ENCODE measurements at regions not wholly inside any gene's neighbourhood (a gene's known extent, or its start where the extent isn't known, plus 50 kb on each side); places are given as distances from the start of the nearest gene placed in this dataset.
A peak's percentile ranks its signal among the peaks of the same experiment; 100 is the strongest.

DNA sequence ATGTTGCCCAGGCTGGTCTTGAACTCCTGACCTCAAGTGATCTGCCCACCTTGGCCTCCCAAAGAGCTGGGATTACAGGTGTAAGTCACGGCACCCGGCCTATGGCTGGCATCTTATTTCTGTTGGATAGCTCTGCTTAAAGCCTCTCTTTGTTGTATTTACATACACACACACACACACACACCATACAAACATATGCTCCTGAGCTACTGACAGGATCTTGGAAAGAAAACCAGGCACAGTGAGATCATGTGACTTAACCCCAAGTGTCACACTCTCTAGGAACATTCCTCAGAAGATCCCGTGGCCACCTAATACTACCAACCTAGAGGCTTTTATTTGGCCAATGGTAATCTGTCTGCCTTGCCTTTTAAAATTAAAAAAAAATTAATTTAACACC, 85.1 kb upstream of the HAAO start:
- Histone ChIP-seq H3K27me3 (no peaks in the 10 kb centered on the region), H3K4me3 (no peak overlapping the region), H3K36me3 (no peaks in the 10 kb centered on the region), H3K4me1 (peaks cover 0 to 78% (median 28%) of the 10 kb centered on the region in 4 donors), H3K9me3 (no peaks in the 10 kb centered on the region), H3K27ac (no peak overlapping the region)
- WGBS, 2 donors, result 69 to 87% methylated on average over 3 of the region's 3 CpGs
- TF ChIP-seq, protein P1, sequence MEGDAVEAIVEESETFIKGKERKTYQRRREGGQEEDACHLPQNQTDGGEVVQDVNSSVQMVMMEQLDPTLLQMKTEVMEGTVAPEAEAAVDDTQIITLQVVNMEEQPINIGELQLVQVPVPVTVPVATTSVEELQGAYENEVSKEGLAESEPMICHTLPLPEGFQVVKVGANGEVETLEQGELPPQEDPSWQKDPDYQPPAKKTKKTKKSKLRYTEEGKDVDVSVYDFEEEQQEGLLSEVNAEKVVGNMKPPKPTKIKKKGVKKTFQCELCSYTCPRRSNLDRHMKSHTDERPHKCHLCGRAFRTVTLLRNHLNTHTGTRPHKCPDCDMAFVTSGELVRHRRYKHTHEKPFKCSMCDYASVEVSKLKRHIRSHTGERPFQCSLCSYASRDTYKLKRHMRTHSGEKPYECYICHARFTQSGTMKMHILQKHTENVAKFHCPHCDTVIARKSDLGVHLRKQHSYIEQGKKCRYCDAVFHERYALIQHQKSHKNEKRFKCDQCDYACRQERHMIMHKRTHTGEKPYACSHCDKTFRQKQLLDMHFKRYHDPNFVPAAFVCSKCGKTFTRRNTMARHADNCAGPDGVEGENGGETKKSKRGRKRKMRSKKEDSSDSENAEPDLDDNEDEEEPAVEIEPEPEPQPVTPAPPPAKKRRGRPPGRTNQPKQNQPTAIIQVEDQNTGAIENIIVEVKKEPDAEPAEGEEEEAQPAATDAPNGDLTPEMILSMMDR (IDR thresholded peaks at IDR 0.05), result no peak
- TF ChIP-seq POLR2A (IDR thresholded peaks at IDR 0.05) (no peak), EP300 (IDR thresholded peaks at IDR 0.05) (no peak)
- no peak for DNase-seq (ENCODE audit: low spot score in 2 of 2)

DNA sequence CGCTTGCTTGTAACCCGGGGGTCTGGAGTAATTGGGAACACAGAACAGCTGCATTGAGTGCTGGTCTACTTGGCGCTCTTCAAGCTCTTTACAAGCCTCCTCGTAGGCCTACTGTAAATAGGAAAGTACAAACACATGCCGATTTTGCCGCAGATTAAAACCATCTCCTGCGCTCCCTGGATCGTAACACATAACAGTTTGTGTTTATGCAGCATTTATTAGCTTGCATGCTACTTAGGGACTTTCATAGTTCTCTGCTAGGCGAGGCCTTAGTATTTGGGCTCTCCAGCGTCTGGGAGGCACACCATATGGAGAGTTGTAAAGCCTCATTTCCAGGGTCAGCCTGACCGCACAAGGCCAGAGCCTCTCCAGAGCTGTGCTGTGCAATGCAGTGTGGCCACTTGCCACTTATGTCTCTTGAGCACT, 84.0 kb upstream of the HAAO start:
- TF ChIP-seq, protein P1 (IDR thresholded peaks at IDR 0.05), result no peak
- TF ChIP-seq POLR2A (IDR thresholded peaks at IDR 0.05) (no peak), EP300 (IDR thresholded peaks at IDR 0.05) (no peak)
- H3K4me1 ChIP-seq, result peaks cover 0 to 82% (median 29%) of the 10 kb centered on the region in 4 donors
- DNase-seq (ENCODE audit: low spot score in 2 of 2), result no peak

DNA sequence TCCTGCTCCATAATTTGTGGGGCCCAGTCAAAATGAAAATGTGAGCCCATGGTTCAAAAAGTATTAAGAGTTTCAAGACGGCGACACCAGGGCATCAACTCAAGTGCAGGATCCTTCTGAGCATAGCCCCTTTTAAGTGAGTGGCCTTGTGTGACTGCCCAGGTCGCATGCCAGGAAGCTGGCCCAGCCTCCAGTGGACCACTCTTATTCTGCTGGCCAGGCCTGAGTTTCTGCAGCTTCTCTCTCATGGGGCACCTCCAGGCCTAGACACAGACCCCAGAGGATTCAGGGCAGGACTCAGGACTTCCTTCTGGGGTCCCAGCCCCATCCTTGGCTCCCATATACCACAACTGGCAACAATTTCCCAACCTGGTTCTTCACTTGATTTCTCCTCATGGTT, 83.5 kb upstream of the HAAO start:
- 79 to 90% methylated on average over 2 to 3 of the region's 3 CpGs for WGBS, 2 donors
- peaks cover 0 to 77% (median 29%) of the 10 kb centered on the region in 4 donors for H3K4me1 ChIP-seq
- no peaks in the 10 kb centered on the region for H3K9me3 ChIP-seq
- H3K4me3 ChIP-seq, result no peak overlapping the region
- H3K36me3 ChIP-seq, result no peaks in the 10 kb centered on the region
- H3K27ac ChIP-seq, result peak overlapping the region in 3 of 4 donors; percentile 66 to 82 (median 78)
- DNase-seq (ENCODE audit: low spot score in 2 of 2), result no peak
- TF ChIP-seq, protein P1 (IDR thresholded peaks at IDR 0.05), result no peak
- TF ChIP-seq POLR2A (IDR thresholded peaks at IDR 0.05), result no peak
- no peak for TF ChIP-seq EP300 (IDR thresholded peaks at IDR 0.05)
- no peaks in the 10 kb centered on the region for H3K27me3 ChIP-seq

More for the DNA sequence above, 84.0 kb upstream of the HAAO start:
- Histone ChIP-seq H3K27me3 (no peaks in the 10 kb centered on the region), H3K9me3 (no peaks in the 10 kb centered on the region), H3K27ac (peak overlapping the region in 2 of 4 donors; percentile 49 to 78), H3K4me3 (no peak overlapping the region), H3K36me3 (no peaks in the 10 kb centered on the region)
- 70 to 71% methylated on average over 11 of the region's 11 CpGs for WGBS, 2 donors

DNA sequence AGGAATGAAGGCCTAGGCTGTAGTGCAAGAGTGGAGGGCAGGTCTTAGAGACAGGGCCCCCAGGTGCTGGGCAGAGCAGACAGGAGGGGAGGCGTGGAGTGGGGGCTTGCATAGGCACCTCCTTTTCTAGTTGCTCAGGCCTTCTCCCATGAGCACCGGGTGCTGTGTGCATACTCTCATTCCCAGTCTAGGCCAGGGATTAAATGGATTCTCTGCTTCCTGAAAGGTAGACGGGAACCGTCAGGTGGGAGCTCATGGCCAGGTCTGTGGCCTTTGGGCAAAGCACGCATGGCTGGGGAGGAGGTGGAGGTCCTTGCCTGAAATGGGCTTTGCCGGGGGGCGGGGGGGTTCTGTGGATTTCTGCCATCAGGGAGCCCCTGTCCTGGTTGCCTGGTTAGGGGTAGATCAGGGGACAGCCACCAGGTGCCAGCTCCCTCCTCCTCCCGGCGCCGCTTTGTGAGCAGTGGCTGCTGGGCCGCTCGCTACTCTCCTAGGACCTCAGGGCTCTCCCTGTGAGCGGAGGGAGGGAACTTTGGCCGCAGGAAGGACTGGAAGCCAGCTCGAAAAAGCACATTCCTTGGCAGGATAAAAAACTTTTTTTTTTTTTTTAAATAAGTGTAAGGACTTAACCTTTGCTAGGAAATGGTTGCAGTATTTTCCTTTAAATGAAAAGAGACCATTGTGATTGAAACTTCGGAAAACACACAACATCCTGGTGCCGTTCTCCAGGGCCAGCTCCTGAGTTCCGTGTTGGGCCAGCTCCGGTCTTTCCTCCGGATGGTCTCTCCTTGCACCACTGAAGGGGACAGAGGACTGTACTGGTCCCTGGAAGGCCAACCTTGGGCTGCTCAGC, 82.8 kb upstream of the HAAO start:
- TF ChIP-seq EP300 (IDR thresholded peaks at IDR 0.05) (peak in 1 of 2 donors; percentile 47), POLR2A (IDR thresholded peaks at IDR 0.05) (no peak)
- Histone ChIP-seq H3K9me3 (no peaks in the 10 kb centered on the region), H3K4me3 (no peak overlapping the region), H3K4me1 (peaks cover 0 to 70% (median 27%) of the 10 kb centered on the region in 4 donors), H3K36me3 (no peaks in the 10 kb centered on the region), H3K27me3 (no peaks in the 10 kb centered on the region), H3K27ac (peak overlapping the region; percentile 26 to 82 (median 72))
- DNase-seq (ENCODE audit: low spot score in 2 of 2), result peak in 1 of 2 donors; percentile 42
- 42 to 46% methylated on average over 20 of the region's 20 CpGs for WGBS, 2 donors

DNA sequence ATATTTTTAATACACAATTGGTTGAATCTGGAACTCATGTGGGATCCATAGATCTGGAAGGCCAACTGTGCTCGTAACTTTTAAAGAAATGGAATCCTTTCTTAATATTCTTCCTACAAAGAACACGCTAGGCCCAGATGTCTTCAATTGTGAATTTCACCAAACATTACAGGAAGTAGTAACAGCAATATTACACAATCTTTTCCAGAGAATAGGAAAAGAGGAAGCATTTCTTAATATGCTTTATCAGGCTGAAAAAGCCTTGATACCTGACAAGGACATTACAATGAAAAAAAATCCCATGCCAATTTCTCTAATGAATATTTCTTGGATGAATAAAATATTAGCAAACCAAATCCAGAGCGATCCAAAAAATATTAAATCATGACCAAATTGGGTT, 80.3 kb upstream of the HAAO start:
- Histone ChIP-seq H3K36me3 (no peaks in the 10 kb centered on the region), H3K4me1 (peaks cover 0 to 59% (median 22%) of the 10 kb centered on the region in 4 donors), H3K27me3 (no peaks in the 10 kb centered on the region), H3K9me3 (peaks cover 0 to 10% (median 0%) of the 10 kb centered on the region in 4 donors), H3K4me3 (no peak overlapping the region), H3K27ac (peak overlapping the region in 3 of 4 donors; percentile 1 to 82 (median 78))
- no peak for DNase-seq (ENCODE audit: low spot score in 2 of 2)
- TF ChIP-seq, protein P1 (IDR thresholded peaks at IDR 0.05), result no peak
- TF ChIP-seq EP300 (IDR thresholded peaks at IDR 0.05) (peak in 1 of 2 donors; percentile 78), POLR2A (IDR thresholded peaks at IDR 0.05) (no peak)
- 58 to 62% methylated on average over 3 of the region's 3 CpGs for WGBS, 2 donors

All from tibial nerve (tissue), 4 donors.